MG63 (cell line): ENCODE measurements at regions not wholly inside any gene's neighbourhood (a gene's known extent, or its start where the extent isn't known, plus 50 kb on each side); places are given as distances from the start of the nearest gene placed in this dataset.
A peak's percentile ranks its signal among the peaks of the same experiment; 100 is the strongest.

Source experiments
- DNase-seq: peaks from one replicate; pipeline ENCODE4 v3.0.0-alpha.2; 2020
- H3K27me3 ChIP-seq: fragments of 250-450 bp; sonication (Bioruptor Pico); 2 replicates; pipeline ENCODE4 v1.5.1; 2020; ENCODE audit warnings: mild to moderate bottlenecking, moderate library complexity
- H3K36me3 ChIP-seq: fragments of 250-450 bp; sonication (Bioruptor Pico); 2 replicates; pipeline ENCODE4 v1.5.1; 2020; ENCODE audit warnings: mild to moderate bottlenecking, moderate library complexity
- H3K4me3 ChIP-seq: fragments of 250-450 bp; sonication (Bioruptor Pico); 2 replicates; pipeline ENCODE4 v1.5.1; 2020; ENCODE audit warnings: mild to moderate bottlenecking, moderate library complexity
- H3K9me3 ChIP-seq: fragments of 250-450 bp; sonication (Bioruptor Pico); 2 replicates; pipeline ENCODE4 v1.5.1; 2020; ENCODE audit warnings: mild to moderate bottlenecking, moderate library complexity

DNA sequence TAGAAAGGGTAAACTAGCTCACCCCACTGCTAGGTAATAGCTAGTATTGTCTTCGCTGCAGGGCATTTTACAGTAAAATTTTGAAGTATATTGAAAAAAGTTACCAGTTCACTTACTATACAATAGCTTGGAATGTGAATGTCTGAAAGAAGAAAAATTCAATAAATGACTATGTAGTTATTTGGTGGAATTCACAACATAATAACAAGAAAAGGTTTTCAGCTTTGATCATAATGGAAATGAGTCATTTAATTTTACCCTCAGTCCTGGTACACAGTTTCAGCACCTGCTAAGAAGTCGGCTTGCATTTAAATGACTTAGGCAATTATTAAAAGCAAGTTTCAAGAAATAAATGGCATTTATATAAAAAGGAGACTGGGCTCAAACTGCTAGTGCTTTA is 90.4 kb downstream of the NUP35 start:
- no peak for DNase-seq
- Histone ChIP-seq H3K36me3 (no peaks in the 10 kb centered on the region), H3K27me3 (no peaks in the 10 kb centered on the region), H3K9me3 (no peaks in the 10 kb centered on the region), H3K4me3 (no peak overlapping the region)

DNA sequence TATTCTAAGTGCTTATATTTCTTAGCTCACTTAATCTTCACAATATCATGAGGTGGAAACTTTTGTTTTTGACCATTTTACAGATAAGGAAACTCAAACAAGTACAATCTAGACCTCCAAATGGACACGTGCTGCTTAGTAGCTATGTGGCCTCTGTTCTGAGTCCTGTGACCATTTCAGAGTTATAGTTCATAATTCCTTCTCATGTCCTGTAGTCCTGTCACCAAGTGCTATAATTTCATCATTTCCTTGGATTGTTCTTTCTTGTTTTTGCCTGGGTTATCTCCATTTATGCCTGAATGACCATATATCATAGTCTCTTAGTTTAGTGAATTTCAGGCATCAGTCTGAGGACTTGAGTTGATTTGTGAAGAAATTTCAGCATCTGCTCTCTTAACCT is 91.7 kb downstream of the NUP35 start:
- no peak for DNase-seq
- no peak overlapping the region for H3K4me3 ChIP-seq
- no peaks in the 10 kb centered on the region for H3K9me3 ChIP-seq
- no peaks in the 10 kb centered on the region for H3K27me3 ChIP-seq
- no peaks in the 10 kb centered on the region; the same call in 1 of the 2 replicates for H3K36me3 ChIP-seq

DNA sequence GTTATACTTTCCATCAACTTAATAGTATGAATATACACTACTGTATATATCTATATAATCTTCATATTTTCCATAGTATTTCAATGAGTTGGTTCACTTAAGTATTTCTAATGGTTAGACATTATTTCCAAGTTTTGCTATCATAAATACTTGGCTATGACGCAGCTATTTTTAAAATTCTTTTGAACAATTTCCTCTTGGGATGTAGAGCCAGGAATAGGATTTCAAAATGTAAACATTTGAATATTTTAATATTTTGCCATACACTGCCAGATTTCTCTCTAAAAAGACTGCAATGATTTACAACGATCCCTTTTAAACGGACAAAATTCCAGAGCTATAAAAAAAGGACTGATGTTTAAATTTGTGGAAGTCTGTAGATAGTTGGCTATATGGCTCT is 95.6 kb downstream of the NUP35 start:
- DNase-seq: no peak
- Histone ChIP-seq H3K36me3 (no peaks in the 10 kb centered on the region; the same call in 1 of the 2 replicates), H3K4me3 (no peak overlapping the region), H3K27me3 (no peaks in the 10 kb centered on the region), H3K9me3 (no peaks in the 10 kb centered on the region)

DNA sequence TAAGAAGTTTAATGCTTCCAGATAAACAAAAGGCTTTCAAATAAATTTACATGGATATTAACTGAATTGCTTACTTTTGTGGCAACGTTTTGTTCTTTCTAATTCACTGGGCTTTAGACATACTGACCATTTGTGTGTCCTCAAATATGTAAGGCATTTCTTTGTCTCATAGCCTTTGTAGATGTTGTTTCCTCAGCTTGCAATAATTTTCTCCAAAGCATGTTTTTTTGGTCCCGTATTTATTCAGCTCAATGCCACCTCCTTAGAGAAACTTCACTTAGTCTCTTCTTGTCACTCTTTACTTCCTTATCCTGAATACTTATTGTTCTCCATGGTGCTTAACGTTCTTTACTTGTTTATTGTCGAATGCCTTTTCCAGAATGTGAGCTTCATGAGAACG is 98.5 kb downstream of the NUP35 start:
- H3K36me3 ChIP-seq: no peaks in the 10 kb centered on the region; the same call in 1 of the 2 replicates
- H3K27me3 ChIP-seq: no peaks in the 10 kb centered on the region
- no peak overlapping the region for H3K4me3 ChIP-seq
- no peaks in the 10 kb centered on the region for H3K9me3 ChIP-seq
- DNase-seq: no peak

DNA sequence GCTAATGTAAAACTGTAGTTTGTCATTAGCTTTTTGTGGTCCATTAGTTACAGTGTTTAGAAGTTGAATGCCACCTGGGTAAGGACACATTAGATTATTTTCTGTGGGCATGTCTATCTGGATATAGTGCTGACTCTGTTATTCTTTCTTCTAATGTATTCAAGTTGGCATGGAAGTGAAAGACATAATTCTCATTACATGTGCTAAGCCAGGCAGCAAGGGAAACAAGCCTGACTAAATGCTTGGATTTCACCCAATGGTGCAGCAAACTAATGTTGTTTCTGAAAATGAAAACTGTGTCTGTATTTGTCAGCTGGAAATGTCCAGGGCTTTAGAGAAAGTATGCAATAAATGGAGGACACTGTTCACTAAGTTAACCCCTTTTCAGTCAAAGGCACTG is 100.7 kb downstream of the NUP35 start:
- DNase-seq: peak; percentile 23
- no peak overlapping the region for H3K4me3 ChIP-seq
- no peaks in the 10 kb centered on the region for H3K27me3 ChIP-seq
- no peaks in the 10 kb centered on the region; the same call in 1 of the 2 replicates for H3K36me3 ChIP-seq
- H3K9me3 ChIP-seq: no peaks in the 10 kb centered on the region

DNA sequence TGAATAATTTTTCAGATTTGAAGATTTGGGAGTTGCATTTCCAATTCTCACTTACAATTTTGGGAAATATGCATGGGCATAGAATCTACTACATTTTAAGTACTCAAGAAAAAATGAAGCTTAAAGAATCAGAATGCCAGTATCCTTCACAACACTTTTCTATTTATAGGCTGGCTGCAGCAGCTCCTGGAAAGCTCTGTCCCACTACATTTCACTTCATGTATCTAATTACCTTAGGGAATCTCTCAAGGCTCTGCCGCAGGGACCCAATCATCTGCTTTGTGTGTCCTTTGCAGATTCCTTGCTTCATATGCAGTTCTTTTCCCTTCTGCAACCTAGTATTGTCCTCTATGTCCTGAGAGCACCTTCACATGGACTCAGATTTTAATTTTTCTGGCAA is 102.9 kb downstream of the NUP35 start:
- H3K36me3 ChIP-seq: no peaks in the 10 kb centered on the region
- H3K27me3 ChIP-seq: no peaks in the 10 kb centered on the region
- no peak for DNase-seq
- no peak overlapping the region for H3K4me3 ChIP-seq
- H3K9me3 ChIP-seq: no peaks in the 10 kb centered on the region

DNA sequence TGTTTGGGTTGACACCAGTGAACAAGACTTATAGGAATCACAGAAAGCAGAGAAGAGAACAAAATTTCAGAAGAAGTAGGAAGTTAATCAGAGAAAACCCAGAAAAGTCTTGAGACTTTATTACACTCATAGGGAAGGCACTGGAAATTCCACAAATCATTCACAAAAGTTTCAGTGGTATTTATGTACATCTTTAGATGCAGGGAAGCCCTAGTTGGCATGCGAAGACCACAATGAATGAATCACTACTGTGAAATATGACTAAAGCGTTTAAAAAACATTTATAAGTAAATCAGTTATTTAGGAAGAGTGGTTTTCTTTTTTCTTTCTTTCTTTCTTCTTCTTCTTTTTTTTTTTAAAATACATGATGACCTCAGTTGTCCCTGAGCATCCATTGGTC is 105.1 kb downstream of the NUP35 start:
- Histone ChIP-seq H3K27me3 (no peaks in the 10 kb centered on the region), H3K9me3 (no peaks in the 10 kb centered on the region), H3K36me3 (no peaks in the 10 kb centered on the region), H3K4me3 (no peak overlapping the region)
- DNase-seq: peak; percentile 20

DNA sequence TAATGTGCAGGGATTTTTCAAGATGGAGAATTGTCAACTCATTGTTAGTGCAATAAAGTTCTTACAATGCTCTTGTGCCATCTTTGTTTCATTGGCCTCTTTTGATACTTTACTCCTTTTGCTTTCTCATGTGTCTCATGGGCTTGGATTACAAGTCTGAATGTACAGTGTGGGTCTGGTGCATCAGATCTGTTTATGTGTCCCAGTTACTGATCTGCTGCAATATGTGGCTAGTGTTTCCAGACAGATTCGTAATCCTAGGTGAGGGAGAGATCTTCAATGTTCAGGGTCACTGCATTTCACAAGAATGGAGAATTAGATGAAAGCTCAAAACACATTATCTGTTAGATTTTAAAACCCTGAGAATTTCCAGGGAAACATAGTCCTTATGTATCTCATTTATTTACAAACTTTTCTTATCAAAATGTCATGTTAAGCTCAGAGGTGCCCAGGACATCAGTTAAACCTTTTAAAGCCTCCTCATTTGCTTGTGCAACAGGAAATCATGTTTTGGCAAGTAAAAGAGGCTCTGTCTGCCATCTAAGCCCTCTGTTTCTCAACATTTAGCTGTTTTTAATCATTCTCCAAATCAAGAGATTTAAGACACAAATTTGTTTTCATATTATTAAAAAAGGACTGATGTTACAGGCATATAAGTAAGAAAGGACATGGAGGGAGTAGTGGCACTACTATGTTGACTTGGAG is 108.1 kb downstream of the NUP35 start:
- DNase-seq: no peak
- no peaks in the 10 kb centered on the region for H3K27me3 ChIP-seq
- no peak overlapping the region for H3K4me3 ChIP-seq
- no peaks in the 10 kb centered on the region for H3K9me3 ChIP-seq
- H3K36me3 ChIP-seq: no peaks in the 10 kb centered on the region

DNA sequence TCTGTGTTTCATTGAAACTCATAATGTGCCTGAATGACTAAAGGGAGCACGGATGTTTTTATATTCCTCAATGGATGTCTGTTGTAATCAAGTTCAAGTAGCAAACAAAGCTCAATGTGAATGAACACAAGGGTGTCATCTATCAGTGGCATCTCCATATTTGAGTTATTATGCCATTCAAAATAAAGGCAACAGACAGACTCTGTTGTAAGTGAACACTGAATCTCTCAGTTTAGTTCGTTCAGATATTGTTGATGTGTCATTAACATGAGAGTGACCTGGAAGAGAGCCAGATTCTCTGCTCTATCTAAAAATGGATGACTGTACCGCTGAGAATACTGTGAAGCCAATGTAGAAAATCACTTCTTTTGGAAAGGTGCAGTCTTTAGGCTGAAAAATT is 118.7 kb downstream of the NUP35 start:
- no peaks in the 10 kb centered on the region for H3K36me3 ChIP-seq
- no peak for DNase-seq
- no peak overlapping the region for H3K4me3 ChIP-seq
- no peaks in the 10 kb centered on the region for H3K9me3 ChIP-seq
- no peaks in the 10 kb centered on the region for H3K27me3 ChIP-seq

DNA sequence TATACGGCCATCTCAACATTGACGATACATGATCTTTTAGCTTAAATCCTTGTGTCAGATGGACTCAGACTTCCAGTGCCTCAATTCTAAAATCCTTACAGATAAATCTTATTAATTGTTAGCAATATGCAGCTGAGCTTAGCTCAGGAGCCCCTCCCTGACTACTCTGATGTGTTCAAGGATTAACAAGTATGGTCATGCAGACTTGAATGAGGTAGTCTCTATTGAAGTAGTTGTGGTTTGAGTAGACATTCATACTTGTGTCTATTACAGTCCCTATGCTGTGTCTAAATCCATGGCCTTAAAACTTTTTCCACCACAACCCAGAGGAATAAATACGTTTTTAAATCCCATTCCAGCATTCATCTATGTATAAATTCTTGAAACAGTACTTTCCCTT is 119.5 kb downstream of the NUP35 start:
- Histone ChIP-seq H3K9me3 (no peaks in the 10 kb centered on the region), H3K27me3 (no peaks in the 10 kb centered on the region), H3K4me3 (no peak overlapping the region), H3K36me3 (no peaks in the 10 kb centered on the region)
- DNase-seq: no peak

DNA sequence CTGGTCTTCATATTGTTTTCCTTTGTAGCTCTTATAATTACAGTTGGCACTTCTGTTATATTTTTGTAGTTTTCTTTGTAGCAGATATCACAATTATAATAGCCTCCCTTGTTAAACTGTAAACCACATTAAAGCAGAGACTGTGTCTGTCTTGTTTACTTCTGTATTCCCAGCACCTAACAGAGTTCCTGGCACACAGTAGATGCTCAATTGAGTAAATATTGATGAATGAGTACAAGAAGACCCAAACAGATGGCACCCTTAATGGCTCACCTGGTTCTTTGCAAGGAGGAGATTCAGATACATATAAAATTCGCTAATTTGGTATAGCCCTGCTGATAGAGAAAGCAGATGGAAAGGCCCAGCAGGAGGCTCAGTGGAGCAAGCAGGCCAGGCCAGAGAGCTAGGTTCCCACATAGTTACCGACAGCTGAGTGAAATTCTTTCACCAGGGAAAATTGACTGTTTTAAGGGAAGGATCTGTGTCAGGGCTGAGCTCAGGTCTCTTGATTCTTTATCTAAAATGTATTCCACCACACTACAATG is 120.1 kb downstream of the NUP35 start:
- Histone ChIP-seq H3K27me3 (no peaks in the 10 kb centered on the region), H3K36me3 (no peaks in the 10 kb centered on the region), H3K9me3 (no peaks in the 10 kb centered on the region), H3K4me3 (no peak overlapping the region)
- no peak for DNase-seq

DNA sequence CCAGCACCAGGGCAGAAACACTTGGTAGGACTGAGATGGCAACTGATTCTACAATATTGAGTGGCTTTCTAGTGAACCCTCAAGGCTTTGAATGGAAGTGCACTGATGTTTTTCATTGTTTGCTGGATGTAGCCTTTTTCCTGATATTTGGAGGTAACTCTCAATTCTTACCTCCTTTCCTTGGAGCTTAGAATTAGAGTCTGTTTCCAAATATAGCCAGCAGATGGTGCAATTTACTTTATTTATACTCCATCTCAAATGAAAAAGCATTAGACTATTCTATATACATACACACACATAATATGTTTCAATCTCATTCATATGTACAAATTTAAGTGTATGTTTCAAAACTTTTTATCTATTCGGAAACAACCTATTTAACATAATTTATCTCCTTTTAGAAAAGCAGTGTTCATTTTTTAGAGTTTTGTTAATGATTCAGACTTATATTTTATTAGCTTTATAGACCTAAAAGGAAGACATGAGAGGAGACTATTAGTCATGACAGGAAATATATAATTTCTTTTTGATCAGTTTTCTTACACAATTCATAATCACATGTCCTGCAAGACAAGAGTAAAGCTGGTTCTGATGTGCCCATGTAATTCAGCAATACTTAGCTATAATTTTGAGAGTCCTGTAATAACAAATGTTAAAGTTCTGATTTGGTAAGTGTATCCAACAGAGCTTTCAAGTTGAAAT is 124.8 kb downstream of the NUP35 start:
- no peak for DNase-seq
- Histone ChIP-seq H3K36me3 (no peaks in the 10 kb centered on the region), H3K9me3 (no peaks in the 10 kb centered on the region), H3K4me3 (no peak overlapping the region), H3K27me3 (no peaks in the 10 kb centered on the region)

DNA sequence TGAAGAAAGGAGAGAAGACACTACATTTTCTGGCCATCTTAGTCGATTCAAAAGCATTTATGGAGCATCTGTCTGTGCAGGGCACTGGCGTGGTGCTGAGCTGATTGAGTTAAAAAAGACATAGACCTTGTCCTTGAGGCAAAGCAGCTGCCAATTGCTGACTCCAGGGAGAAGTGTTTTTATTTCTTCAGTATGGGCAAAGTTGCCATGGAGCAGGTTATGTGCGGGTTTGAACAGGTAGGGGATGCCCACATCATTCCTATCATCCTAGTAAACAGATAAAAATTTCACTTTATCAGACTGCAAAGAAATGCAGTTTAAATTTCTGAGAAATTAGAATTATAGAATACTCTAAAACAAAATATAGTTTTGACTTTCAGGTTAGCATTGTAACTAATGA is 125.8 kb downstream of the NUP35 start:
- no peak for DNase-seq
- Histone ChIP-seq H3K4me3 (no peak overlapping the region), H3K27me3 (no peaks in the 10 kb centered on the region), H3K9me3 (no peaks in the 10 kb centered on the region), H3K36me3 (no peaks in the 10 kb centered on the region)

DNA sequence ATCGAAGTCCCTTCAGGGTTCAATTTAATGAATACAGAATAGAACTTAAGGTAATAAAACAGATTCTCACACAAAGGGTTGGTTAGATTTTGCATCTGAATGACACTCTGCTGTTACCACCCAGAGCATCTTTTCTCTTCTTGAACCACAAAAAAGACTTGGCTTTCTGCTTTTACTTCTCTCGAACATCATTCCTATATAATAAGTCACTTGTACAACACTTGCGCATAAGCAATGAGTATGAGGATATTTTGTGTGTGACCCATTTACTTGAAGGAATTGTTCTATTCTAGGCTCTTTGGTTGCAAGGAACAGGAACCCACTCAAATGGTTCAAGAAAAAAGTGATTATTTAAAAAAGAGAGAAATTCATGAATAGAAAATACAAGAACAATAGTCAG is 126.2 kb downstream of the NUP35 start:
- no peak for DNase-seq
- no peak overlapping the region for H3K4me3 ChIP-seq
- H3K36me3 ChIP-seq: no peaks in the 10 kb centered on the region

DNA sequence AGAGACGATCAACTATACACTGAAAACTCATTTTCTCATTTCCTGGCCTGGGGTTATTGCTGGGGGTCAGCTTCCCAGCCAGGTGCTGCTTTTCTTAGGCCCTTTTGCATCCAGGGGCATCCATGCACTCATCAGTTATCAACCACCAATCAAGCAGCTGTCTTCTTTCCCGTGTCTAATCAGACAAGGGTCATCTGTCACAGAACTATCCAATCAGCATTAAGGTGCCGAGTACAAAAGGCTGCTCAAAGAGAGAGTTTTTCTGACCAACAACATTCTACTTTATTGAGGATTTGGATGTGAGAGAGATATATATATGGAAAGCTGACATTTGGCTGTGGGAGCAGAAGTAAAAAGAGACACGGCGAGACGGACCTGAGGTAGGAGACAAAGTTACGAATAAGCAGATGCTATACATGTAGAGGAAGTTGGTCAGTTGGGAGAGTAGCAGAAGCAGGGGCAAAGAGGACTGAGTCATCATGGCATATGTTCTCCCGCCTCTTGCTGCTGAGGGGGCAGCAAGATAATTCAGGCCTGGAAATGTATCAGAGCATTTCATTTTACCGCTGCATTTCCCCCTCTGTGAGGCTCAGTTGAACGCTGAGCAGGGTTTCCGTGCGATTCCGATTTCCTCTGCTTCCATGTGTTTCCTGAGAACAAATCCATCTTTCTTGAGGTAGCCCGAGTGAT is 129.3 kb downstream of the NUP35 start:
- H3K9me3 ChIP-seq: no peaks in the 10 kb centered on the region
- no peaks in the 10 kb centered on the region for H3K27me3 ChIP-seq
- H3K36me3 ChIP-seq: no peaks in the 10 kb centered on the region
- H3K4me3 ChIP-seq: no peak overlapping the region
- DNase-seq: no peak

More for the DNA sequence above, 126.2 kb downstream of the NUP35 start:
- Histone ChIP-seq H3K27me3 (no peaks in the 10 kb centered on the region), H3K9me3 (no peaks in the 10 kb centered on the region)

DNA sequence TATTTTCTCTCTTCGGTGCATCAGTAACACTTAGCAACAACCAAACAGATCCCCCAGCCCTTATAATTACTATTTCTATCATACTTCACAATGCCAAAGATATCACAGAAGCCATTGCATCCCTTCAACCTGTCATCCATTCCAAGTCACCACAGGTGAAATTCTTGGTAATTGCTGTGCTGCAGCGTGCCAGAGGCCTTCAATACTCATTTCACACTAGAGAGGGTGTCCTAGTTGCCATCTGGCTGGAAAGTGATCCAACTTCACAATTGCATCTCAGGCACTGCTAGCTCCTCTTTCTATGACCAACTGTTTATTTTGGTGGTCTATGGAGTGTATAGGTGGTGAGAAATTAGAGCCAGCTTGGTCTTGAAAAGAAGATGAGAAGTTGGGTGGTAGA is 131.2 kb downstream of the NUP35 start:
- no peak for DNase-seq
- Histone ChIP-seq H3K36me3 (no peaks in the 10 kb centered on the region), H3K27me3 (no peaks in the 10 kb centered on the region), H3K4me3 (no peak overlapping the region), H3K9me3 (no peaks in the 10 kb centered on the region)

DNA sequence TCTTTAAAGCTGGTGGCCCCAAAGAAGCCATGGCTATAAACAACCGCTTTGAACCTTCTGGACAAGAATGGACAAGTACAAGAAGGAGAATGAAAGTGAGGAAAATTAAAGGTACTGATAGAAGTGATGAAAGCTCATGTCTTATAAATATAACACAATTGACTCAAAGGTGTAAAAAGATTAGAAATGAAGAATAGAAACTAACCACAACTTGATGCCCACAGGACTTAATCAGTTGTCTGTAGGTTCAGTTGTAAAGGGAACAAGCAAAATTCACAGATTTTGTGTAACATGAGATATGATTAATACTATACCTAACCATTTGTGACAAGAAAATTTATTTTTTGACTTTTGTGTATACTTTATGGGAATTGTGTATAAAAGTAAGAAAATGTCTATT is 135.7 kb downstream of the NUP35 start:
- Histone ChIP-seq H3K9me3 (no peaks in the 10 kb centered on the region), H3K4me3 (no peak overlapping the region), H3K36me3 (no peaks in the 10 kb centered on the region), H3K27me3 (no peaks in the 10 kb centered on the region)
- DNase-seq: no peak
